GM21576 (cell line): ENCODE measurements at regions not wholly inside any gene's neighbourhood (a gene's known extent, or its start where the extent isn't known, plus 50 kb on each side); places are given as distances from the start of the nearest gene placed in this dataset.
"Not testable (repeated sequence)": the region's sequence is repeated elsewhere in the genome, so short reads cannot be mapped to it uniquely, and the experiment has no call there.

Experiments
- ATAC-seq: cut with Tn5 transposase; IDR thresholded peaks from one replicate; pipeline ENCODE4 v1.9.1; 2021; ENCODE audit warnings: mild to moderate bottlenecking, moderate library complexity; ENCODE audit not compliant: unreplicated experiment

GRCh38 chr4:117135634-117136354 is 50.4 kb upstream of the TRAM1L1 start:
- no peak for ATAC-seq

GRCh38 chr4:117137145-117137544 is 51.8 kb upstream of the TRAM1L1 start:
- ATAC-seq, result no peak

DNA sequence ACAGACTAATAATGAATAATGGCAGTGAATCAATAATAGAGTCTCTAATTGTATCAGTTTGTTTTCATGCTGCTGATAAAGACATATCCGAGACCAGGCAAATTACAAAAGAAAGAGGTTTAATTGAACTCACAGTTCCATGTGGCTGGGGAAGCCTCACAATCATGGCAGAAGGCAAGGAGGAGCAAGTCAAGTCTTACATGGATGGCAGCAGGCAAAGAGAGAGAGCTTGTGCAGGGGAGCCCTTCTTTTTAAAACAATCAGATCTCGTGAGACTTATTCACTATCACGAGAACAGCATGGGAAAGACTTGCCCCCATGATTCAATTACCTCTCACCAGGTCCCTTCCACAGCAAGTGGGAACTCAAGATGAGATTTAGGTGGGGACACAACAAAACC is 53.4 kb upstream of the TRAM1L1 start:
- not testable (repeated sequence) for ATAC-seq

DNA sequence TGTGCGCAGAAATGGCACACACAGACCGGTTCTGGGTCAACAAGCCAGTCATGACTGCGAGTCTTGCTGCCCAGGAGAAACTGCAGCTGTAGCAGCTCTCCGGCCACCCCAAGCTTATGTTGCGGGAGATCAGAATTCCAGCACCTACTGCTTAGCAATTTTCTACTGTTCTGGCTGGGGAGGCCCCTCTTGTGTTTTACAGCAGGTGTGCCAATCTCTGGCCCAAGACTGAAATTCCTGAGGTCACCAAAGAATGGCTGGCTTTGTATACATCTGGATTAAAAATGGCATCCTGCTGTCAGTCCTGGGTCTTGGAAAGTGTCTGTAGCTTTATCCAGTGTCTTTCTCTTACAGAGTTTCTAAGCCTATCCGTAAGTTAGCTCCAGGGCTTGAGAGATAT is 68.9 kb upstream of the TRAM1L1 start:
- no peak for ATAC-seq

GRCh38 chr4:117156806-117157205 is 71.4 kb upstream of the TRAM1L1 start:
- ATAC-seq, result no peak

DNA sequence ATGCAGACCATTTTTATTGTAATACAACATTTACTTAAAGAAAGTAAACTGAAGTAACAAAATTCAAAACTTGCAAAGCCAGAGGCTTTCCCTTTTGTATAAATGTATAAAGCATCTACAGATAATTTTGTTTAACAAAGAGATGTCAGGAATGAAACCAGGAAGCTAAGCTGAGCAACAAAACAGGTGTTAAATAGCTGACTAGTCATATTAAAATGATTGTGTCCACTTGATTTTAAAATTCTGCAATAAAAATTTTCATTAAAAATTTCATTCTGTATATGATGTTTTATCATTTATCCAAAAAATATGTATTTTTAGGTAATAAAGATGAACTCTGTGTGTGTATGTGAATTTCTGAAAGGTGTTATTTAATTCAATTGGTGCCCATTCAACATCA is 72.0 kb upstream of the TRAM1L1 start:
- ATAC-seq, result no peak

GRCh38 chr4:117162976-117163375 is 77.6 kb upstream of the TRAM1L1 start:
- ATAC-seq, result no peak

DNA sequence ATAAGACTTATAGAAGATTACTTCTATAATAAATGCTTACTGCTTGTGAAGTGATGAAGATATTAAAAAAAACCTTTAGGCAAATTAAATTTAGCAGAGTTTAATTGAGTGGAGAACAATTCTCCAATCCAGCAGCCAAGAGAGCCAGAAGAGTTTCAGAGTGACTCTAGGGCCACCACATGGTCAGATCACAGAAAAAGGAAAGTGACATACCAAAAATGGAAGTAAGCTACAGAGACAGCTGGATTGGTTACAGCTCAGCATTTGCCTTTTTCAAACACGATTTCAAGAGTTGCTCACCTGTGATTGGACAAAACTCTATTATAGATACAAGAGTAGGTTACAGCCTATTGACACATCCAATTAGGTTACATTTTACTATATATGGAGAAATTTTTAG is 79.0 kb upstream of the TRAM1L1 start:
- no peak for ATAC-seq

GRCh38 chr4:117175369-117175768 is 90.0 kb upstream of the TRAM1L1 start:
- ATAC-seq, result not testable (repeated sequence)

GRCh38 chr4:117203231-117203630 is 117.9 kb upstream of the TRAM1L1 start:
- no peak for ATAC-seq

DNA sequence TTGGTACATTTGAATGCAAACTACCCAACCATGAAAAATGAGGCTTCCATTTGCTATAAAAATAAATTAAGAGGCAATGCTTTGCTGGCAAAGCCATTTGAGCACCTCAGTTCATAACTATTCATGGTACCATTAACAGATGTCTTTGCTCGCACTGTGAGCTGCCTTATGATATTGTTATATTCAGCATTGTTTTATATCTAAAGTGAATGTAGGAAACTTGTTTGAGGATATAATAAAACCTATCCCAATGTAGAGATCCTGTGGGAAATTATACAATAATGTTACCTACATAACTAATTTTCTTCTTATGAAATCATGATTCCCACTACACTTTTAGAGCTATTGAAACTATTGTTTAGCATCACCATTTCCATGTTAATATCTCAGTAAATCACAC is 125.2 kb upstream of the TRAM1L1 start:
- ATAC-seq, result no peak

- ATAC-seq, result no peak
Observed at GRCh38 chr4:117224256-117224655, 138.9 kb upstream of the TRAM1L1 start.

DNA sequence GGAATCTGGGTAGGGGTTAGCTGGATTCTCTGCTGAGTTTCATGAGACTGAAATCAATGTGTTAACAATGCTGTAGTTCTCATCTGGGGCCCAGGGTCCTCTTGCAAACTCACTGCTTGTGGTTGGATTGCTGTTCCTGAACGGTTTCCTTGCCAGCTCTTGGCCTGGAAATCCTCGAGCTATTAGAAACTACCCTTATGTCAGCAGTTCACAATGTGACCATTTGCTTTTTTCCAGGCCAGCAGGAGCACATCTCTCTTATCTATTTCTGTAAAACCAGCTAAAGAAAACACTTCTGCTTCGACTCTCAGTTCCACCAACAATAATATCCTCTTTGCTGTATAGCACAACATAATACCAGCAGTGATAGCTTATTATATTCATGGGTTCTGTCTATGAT is 140.1 kb upstream of the TRAM1L1 start:
- no peak for ATAC-seq

- no peak for ATAC-seq
Observed at GRCh38 chr4:117227925-117228324, 142.5 kb upstream of the TRAM1L1 start.

DNA sequence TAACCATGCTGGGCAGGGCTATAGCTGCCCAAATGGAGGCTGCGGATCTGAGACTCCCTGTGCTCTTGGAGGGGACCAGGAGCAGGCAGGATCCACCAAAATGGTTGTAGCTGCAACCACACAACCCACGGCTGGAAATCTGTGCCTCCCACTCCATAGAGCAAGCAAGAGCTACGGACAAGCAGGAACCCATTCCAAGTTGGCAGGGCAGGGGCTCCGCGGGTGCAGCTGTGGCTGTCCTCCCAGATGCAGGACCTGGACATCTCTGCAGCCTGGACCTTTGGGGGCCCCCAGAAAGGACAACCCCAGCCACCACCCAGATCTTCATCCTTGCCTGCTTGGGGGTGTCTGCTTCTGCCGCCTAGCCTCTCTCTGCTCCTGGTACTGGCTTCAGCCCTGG is 154.1 kb upstream of the TRAM1L1 start:
- ATAC-seq, result no peak

DNA sequence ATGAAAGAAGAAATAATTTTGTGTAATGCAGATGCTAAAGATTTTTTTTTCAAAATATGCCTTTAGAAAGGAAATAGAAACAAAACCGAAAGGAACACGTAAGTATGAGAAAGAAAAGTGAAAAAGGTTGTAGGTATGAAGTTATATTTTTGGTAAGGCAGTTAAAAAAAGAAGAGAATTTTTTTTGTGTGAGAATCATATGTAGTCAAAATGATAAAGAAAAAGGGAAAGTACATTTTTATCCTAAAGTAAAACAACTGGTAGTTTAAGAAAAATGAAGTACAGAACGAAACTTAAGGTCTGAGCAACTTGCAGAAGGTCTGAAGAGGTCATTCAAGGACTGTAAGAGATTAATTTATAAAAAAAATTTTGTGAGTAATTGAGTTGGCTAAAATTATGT is 164.0 kb upstream of the TRAM1L1 start:
- peak; percentile 94 for ATAC-seq

DNA sequence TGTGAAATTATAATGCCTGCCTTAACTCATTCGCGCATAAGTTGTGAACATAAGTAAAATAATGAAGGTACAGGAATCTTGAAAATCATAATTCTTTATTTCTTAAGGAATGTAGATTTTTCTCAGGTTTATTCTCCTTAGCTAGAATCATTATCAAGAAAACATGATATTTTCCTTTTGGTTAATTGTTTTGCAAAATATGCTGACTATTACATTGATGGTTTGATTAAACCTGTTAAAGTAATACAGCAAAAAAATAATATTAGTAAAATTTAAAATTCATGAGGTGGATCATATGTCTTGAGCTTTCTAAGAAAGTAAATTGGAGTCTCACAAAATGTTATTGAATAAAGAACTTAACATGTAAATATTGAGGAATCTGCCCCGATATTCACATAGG is 178.7 kb upstream of the TRAM1L1 start:
- ATAC-seq, result no peak

GRCh38 chr4:117267317-117267716 is 181.9 kb upstream of the TRAM1L1 start:
- no peak for ATAC-seq

- ATAC-seq, result no peak
Observed at GRCh38 chr4:117284736-117285135, 199.4 kb upstream of the TRAM1L1 start.

DNA sequence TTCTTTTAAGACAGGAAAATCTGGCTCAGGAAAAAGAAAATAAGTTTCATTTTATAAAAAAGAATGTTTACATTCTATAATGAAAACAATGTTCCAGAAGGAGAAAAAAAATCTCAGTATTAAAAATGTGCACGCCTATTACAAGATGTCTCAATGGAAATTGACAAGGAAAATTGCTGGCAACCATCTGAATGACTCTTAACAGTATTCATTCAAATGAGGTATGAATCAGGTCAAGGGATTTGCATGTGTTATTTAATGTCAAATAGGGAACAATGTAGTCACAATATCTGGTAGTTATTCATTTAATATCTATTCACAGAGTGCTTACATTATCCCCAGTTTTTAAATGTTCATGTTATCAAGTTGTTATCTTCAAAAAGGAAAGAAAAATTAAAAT is 208.4 kb upstream of the TRAM1L1 start:
- ATAC-seq, result no peak

DNA sequence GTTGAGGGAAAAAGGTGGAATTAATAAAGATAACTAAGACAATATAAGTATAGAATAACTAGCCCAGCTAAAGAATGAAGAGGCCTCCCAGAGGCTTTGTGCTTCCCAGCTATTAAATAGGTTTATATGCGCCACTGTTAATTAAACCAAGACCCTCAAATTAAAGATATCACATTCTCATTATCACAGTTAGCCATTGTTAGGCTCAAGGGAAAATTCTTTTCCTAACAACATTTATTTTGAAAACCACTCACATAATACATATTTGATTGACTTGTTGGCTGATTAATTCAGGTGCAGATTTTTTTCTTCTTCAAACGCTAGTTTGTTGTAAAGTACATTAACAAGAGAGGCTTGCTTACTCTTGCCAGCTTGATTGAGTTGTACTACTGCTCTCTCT is 216.8 kb upstream of the TRAM1L1 start:
- no peak for ATAC-seq

GRCh38 chr4:117311215-117311614 is 225.8 kb upstream of the TRAM1L1 start:
- no peak for ATAC-seq

- no peak for ATAC-seq
Observed at GRCh38 chr4:117311989-117312388, 226.6 kb upstream of the TRAM1L1 start.
